HUES64 (cell line): ENCODE measurements at regions not wholly inside any gene's neighbourhood (a gene's known extent, or its start where the extent isn't known, plus 50 kb on each side); places are given as distances from the start of the nearest gene placed in this dataset.
"Not testable (repeated sequence)": the region's sequence is repeated elsewhere in the genome, so short reads cannot be mapped to it uniquely, and the experiment has no call there.

Experiments used
- H3K27ac ChIP-seq: 2 replicates; pipeline ENCODE4 v1.7.0; 2013; ENCODE audit warnings: low read depth, low read length, inconsistent platforms
- H3K27me3 ChIP-seq: 2 replicates; pipeline ENCODE4 v1.6.1; 2013; ENCODE audit warnings: mild to moderate bottlenecking, low read length; ENCODE audit not compliant: insufficient read depth
- H3K36me3 ChIP-seq: 2 replicates; pipeline ENCODE4 v1.6.1; 2013; ENCODE audit warnings: mild to moderate bottlenecking, low read length; ENCODE audit not compliant: insufficient read depth
- H3K4me1 ChIP-seq: 2 replicates; pipeline ENCODE4 v1.6.1; 2013; ENCODE audit warnings: mild to moderate bottlenecking, low read length, moderate library complexity; ENCODE audit not compliant: insufficient read depth
- H3K4me3 ChIP-seq: 2 replicates; pipeline ENCODE4 v1.5.1; 2013; ENCODE audit warnings: mild to moderate bottlenecking, low read length, moderate library complexity
- H3K9ac ChIP-seq: 2 replicates; pipeline ENCODE4 v1.6.1; 2013; ENCODE audit warnings: mild to moderate bottlenecking, low read depth, low read length
- H3K9me3 ChIP-seq: 2 replicates; pipeline ENCODE4 v1.6.1; 2013; ENCODE audit warnings: low read depth, low read length; ENCODE audit not compliant: insufficient read depth
- WGBS: fragments of 150-250, 120-280 bp; methylation state at CpG from one replicate; pipeline ENCODE4 v1.1.7; 2013; ENCODE audit warnings: missing lambda C conversion rate; 5-methylcytosine and 5-hydroxymethylcytosine counted together

DNA sequence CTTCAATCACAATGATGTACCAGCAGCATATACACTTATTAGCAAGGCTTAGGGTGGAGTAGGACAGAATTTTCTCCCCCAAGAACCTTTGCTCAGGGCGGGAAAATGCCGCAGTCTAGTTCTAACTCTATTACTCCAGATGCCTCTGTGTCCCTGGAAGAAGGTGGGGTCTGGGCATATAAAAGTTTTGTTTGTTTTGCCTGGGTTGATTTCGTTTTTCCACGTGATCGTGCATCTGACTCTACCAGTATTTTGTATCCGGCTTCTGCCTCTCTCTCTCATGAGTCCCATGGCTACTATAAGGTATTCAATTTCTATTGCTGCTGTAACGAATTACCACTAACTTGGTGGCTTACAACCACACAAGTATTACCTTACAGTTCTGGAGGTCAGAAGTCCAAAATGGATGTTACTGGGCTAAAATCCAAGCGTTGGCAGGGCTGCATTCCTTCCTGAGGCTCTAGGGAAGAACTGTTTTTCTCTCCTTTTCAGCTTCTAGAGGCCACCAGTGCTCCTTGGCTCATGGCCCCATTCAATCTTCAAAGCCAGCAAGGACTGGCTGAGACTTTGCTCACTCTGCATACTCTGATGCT, 181.2 kb upstream of the PRSS58 start:
- Histone ChIP-seq H3K9ac (no peak overlapping the region), H3K9me3 (no peaks in the 10 kb centered on the region), H3K4me1 (peaks cover 22% of the 10 kb centered on the region), H3K27ac (no peak overlapping the region), H3K27me3 (no peaks in the 10 kb centered on the region), H3K36me3 (no peaks in the 10 kb centered on the region), H3K4me3 (no peak overlapping the region)
- 70% methylated on average over 8 of the region's 8 CpGs for WGBS

DNA sequence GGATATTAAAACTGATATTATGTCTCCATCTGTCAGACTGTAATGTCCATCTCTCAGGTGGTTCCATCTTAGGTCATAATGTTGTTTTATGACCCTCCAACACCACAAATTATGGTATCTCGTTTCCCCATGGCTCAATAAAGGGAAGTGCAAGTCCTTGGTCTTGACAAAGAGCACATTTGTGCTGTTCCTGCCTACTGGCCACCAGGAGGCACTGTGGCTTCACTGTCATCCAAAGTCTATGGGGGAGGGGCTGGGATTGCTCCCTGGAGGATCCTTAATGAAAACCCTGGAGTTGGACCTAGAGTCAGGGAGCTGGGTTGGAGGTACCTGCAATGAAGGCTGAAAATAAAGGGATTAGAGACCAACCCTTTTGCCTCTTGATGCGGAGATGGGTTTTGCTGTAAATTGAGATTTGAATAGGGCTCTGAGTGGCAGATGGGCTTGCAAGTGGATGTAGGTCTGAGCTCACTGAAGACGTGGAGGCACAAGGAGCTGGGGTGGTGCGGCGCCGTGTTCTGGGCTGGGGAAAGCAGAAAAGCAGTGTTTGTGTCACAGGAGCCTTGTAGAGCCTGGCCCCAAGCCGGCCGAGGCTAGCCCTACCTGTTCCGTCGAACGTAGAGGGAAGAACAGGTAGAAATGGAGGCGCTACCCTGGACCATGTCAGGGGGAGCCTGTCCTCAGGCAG, 180.5 kb upstream of the PRSS58 start:
- H3K36me3 ChIP-seq, result no peaks in the 10 kb centered on the region
- no peaks in the 10 kb centered on the region for H3K9me3 ChIP-seq
- no peak overlapping the region for H3K27ac ChIP-seq
- peaks cover 22% of the 10 kb centered on the region for H3K4me1 ChIP-seq
- H3K9ac ChIP-seq, result no peak overlapping the region
- 92% methylated on average over 12 of the region's 12 CpGs for WGBS
- H3K4me3 ChIP-seq, result no peak overlapping the region
- H3K27me3 ChIP-seq, result no peaks in the 10 kb centered on the region

DNA sequence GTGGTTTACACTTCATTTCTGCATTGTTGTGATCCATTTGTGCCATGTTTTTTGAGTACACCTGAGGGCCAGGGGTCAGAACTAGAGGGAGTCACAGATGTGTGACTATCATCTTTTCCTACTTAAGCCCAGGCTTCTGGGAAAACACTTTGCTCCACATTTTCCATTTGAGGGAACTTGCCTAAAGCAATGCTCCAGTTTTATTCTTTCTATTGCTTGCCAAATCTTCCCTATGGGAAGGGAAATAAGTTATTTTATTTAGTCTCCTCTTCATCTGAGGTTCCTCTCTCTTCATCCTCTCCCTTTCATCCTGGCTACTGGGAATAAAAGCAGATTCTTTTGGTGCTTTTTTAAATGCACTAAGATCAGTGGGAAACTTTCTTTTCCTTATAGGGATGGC, 179.9 kb upstream of the PRSS58 start:
- Histone ChIP-seq H3K36me3 (no peaks in the 10 kb centered on the region), H3K9me3 (no peaks in the 10 kb centered on the region), H3K27me3 (no peaks in the 10 kb centered on the region), H3K9ac (no peak overlapping the region), H3K4me3 (no peak overlapping the region), H3K4me1 (peaks cover 22% of the 10 kb centered on the region), H3K27ac (no peak overlapping the region)

DNA sequence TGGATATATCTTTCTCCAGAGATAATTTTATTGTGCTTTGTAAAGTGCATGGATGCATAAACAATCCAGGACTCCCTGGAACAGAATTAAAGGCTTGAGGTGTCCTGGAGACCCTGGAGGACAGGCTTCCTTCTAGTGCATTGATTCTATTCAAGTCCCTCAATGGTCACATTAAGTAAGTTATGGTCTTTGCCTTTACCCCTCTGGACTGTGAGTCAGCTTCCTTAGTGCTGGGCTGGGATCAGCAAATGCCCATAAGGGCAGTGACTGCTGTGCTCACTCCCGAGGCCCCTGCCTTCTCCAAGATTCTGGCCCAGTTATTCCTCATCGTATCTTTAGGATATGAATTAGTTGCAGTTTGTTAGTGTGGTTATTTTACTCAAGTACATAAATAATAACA, 178.7 kb upstream of the PRSS58 start:
- 97% methylated on average over 2 of the region's 2 CpGs for WGBS
- Histone ChIP-seq H3K36me3 (no peaks in the 10 kb centered on the region), H3K27me3 (no peaks in the 10 kb centered on the region), H3K9ac (no peak overlapping the region), H3K27ac (no peak overlapping the region), H3K4me1 (peaks cover 21% of the 10 kb centered on the region), H3K4me3 (no peak overlapping the region), H3K9me3 (no peaks in the 10 kb centered on the region)

DNA sequence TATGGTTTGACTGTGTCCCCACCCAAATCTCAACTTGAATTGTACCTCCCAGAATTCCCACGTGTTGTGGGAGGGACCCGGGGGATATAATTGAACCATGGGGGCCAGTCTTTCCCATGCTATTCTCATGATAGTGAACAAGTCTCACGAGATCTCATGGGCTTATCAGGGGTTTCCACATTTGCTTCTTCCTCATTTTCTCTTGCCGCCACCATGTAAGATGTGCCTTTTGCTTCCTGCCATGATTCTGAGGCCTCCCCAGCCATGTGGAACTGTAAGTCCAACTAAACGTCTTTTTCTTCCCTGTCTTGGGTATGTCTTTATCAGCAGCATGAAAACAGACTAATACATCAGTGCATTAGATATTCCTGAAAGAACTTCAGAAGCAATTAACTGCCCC, 177.7 kb upstream of the PRSS58 start:
- H3K36me3 ChIP-seq, H3K4me3 ChIP-seq, H3K27me3 ChIP-seq, H3K27ac ChIP-seq, H3K9ac ChIP-seq, H3K9me3 ChIP-seq: not testable (repeated sequence)
- H3K4me1 ChIP-seq, result peaks cover 11% of the 10 kb centered on the region
- WGBS, result 89% methylated on average over 5 of the region's 5 CpGs

DNA sequence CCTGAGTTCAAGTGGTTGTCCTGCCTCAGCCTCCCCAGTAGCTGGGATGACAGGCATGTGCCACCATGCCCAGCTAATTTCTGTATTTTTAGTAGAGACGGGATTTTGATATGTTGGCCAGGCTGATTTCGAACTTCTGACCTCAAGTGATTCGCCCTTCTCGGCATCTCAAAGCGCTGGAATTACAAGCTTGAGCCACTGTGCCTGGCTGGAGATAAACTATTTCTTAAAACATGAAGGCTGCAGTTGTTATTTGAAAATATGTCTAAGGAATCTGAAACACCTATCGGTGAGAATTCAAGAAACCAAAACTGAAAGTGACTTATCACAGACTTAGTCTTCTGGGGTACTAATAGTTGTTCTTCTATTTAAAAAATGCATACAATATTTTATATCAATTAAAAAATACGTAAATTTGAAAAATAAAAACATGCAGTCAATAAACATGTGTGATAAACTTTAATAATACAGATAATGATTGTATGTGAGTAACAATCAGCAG, 176.9 kb upstream of the PRSS58 start:
- Histone ChIP-seq H3K9me3 (no peaks in the 10 kb centered on the region), H3K27ac (no peak overlapping the region), H3K36me3 (no peaks in the 10 kb centered on the region), H3K4me1 (peaks cover 3% of the 10 kb centered on the region; the same call in 1 of the 2 replicates), H3K4me3 (no peak overlapping the region), H3K9ac (no peak overlapping the region), H3K27me3 (no peaks in the 10 kb centered on the region)
- 96% methylated on average over 6 of the region's 7 CpGs for WGBS

DNA sequence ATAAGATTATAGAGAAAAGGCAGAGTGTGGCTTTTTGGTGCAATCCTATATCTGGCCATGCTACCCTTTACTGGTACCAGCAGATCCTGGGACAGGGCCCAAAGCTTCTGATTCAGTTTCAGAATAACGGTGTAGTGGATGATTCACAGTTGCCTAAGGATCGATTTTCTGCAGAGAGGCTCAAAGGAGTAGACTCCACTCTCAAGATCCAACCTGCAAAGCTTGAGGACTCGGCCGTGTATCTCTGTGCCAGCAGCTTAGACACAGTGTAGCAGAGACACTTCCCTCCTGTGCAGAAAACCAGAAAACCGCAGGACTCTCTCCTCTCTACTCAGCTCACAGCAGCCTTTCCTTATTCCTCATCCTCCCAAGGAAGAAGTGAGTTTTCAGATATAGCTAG, 176.3 kb upstream of the PRSS58 start:
- not testable (repeated sequence) for H3K4me3 ChIP-seq, H3K36me3 ChIP-seq, H3K4me1 ChIP-seq, H3K27me3 ChIP-seq, H3K27ac ChIP-seq, H3K9ac ChIP-seq, H3K9me3 ChIP-seq
- WGBS, result 96% methylated on average over 4 of the region's 5 CpGs

DNA sequence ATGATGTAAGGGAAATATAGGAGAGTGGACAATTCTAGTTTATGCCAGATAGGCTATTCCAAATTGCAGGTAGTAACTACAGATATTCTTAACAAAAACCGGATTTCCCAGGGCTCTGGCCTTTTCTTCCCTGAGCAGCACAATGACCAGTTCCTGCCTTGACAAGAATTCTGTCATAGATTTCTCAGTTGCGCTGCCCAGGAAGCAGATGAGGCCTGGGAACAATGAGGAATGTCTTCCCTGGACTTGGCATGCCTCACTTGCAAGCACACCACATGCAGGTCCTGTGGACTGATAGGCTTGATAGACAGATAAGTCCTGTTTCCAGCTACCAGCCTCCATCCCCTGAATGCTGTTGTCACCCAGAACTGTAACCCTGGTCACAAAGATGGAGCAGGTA, 174.5 kb upstream of the PRSS58 start:
- WGBS, result 89% methylated on average over 2 of the region's 2 CpGs
- Histone ChIP-seq H3K4me3 (no peak overlapping the region), H3K9ac (no peak overlapping the region), H3K27ac (no peak overlapping the region), H3K4me1 (no peaks in the 10 kb centered on the region), H3K9me3 (no peaks in the 10 kb centered on the region), H3K27me3 (no peaks in the 10 kb centered on the region), H3K36me3 (no peaks in the 10 kb centered on the region)

DNA sequence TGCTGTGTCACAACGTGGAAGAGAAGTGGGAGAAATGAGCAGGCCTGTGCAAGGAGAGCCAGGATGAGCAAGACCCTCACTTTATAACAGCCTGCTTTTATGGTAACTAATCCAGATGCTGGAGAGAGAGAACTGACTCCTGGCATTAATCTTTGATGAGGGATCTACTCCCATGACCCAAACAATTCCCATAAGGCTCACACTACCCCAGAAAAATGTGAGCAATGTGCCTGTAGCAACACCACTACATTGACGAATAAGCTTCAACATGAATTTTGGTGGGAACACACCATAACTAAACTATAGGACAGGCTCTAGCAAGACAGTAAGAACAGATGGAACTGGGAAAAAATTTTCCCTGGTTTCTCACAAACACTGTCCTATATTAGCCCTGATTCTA, 173.6 kb upstream of the PRSS58 start:
- Histone ChIP-seq H3K27me3 (no peaks in the 10 kb centered on the region), H3K9ac (no peak overlapping the region), H3K9me3 (no peaks in the 10 kb centered on the region), H3K4me3 (no peak overlapping the region), H3K27ac (no peak overlapping the region), H3K4me1 (no peaks in the 10 kb centered on the region), H3K36me3 (no peaks in the 10 kb centered on the region)
- WGBS, result 78% methylated on average over 2 of the region's 2 CpGs

DNA sequence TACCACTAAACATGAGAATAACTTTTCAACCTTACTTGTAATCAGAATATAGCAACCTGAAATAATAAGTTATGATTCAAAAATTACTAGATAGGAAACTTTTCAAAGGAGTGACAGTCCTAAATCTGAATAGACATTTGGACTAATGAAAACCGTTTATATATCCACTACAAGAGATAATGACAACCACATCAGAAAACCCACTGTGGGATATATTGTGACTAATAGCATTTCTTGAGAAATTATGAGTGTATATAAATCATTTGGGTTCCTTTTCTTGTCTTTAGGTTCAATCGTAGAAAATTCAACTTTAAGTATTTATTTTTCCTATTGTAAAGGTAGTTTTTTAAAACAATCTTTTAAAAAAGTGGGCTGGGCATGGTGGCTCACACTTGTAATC, 170.2 kb upstream of the PRSS58 start:
- H3K27me3 ChIP-seq, result no peaks in the 10 kb centered on the region
- WGBS, result no CpG with 5 or more reads among the region's 2 CpGs
- H3K4me1 ChIP-seq, result no peaks in the 10 kb centered on the region
- no peaks in the 10 kb centered on the region for H3K36me3 ChIP-seq
- no peak overlapping the region for H3K4me3 ChIP-seq
- no peaks in the 10 kb centered on the region for H3K9me3 ChIP-seq
- no peak overlapping the region for H3K9ac ChIP-seq
- no peak overlapping the region for H3K27ac ChIP-seq

DNA sequence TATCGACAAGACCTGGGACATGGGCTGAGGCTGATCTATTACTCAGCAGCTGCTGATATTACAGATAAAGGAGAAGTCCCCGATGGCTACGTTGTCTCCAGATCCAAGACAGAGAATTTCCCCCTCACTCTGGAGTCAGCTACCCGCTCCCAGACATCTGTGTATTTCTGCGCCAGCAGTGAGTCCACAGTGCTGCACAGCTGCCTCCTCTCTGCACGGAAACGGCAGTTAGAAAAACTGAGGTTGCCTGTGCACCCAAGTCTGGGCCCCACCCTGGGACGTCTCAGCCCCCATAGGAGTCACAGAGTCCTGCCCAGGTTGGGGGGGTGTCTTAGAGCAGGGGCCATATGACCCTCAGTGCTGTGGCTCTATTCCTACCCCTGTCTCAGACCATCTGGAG, 167.4 kb upstream of the PRSS58 start:
- no peak overlapping the region for H3K4me3 ChIP-seq
- H3K27me3 ChIP-seq, result no peaks in the 10 kb centered on the region
- no peaks in the 10 kb centered on the region for H3K36me3 ChIP-seq
- no peaks in the 10 kb centered on the region for H3K9me3 ChIP-seq
- no peaks in the 10 kb centered on the region for H3K4me1 ChIP-seq
- H3K27ac ChIP-seq, result no peak overlapping the region
- H3K9ac ChIP-seq, result no peak overlapping the region
- WGBS, result 78% methylated on average over 8 of the region's 8 CpGs

DNA sequence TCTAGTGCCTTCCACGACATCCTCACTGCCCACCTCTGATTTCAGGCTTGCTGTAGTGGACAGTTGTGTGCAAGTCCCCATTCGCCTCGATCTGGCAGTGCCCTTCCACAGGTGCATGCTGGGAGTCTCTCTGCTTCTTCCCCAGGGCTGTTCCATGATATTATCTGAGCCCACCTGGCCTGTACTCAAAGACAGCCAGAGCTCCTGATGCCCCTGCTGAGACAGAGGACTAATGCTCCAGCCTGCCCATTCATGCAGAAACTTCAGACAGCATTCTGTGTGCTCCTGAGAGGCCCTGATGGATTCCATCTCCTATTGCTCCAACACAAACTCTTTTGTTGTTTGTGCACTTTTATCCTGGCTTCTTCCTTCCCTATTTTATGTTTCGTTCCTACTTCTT, 164.8 kb upstream of the PRSS58 start:
- Histone ChIP-seq H3K36me3 (no peaks in the 10 kb centered on the region), H3K9me3 (no peaks in the 10 kb centered on the region), H3K27ac (no peak overlapping the region), H3K4me1 (0 out of 2 replicates have a peak, but pooled peaks cover 4% of the 10 kb centered on the region), H3K27me3 (no peaks in the 10 kb centered on the region), H3K9ac (no peak overlapping the region), H3K4me3 (no peak overlapping the region)
- WGBS, result 88% methylated on average over 4 of the region's 4 CpGs
